Osteocyte (in vitro differentiated cells): ENCODE measurements at regions not wholly inside any gene's neighbourhood (a gene's known extent, or its start where the extent isn't known, plus 50 kb on each side); places are given as distances from the start of the nearest gene placed in this dataset.

Source experiments
- DNase-seq: peaks from one replicate; pipeline ENCODE4 v3.0.0; 2021; ENCODE audit warnings: mixed read lengths; ENCODE audit not compliant: unreplicated experiment; ENCODE audit errors: extremely low spot score
- H3K27ac Mint-ChIP-seq: one replicate; pipeline ENCODE4 v1.8.0; 2021; ENCODE audit warnings: mild to moderate bottlenecking, mixed read lengths; ENCODE audit not compliant: unreplicated experiment
- H3K27me3 Mint-ChIP-seq: one replicate; pipeline ENCODE4 v1.8.0; 2021; ENCODE audit warnings: mixed read lengths; ENCODE audit not compliant: unreplicated experiment
- H3K36me3 Mint-ChIP-seq: one replicate; pipeline ENCODE4 v1.8.0; 2021; ENCODE audit warnings: mixed read lengths; ENCODE audit not compliant: unreplicated experiment
- H3K4me1 Mint-ChIP-seq: one replicate; pipeline ENCODE4 v1.8.0; 2021; ENCODE audit warnings: mixed read lengths; ENCODE audit not compliant: unreplicated experiment
- H3K4me3 Mint-ChIP-seq: one replicate; pipeline ENCODE4 v1.8.0; 2021; ENCODE audit warnings: mild to moderate bottlenecking, moderate library complexity, mixed read lengths; ENCODE audit not compliant: unreplicated experiment
- H3K9me3 Mint-ChIP-seq: one replicate; pipeline ENCODE4 v1.8.0; 2021; ENCODE audit warnings: mixed read lengths; ENCODE audit not compliant: unreplicated experiment
- TF ChIP-seq, protein P1 (sequence below): fragments of 200-600 bp; sonication (generic); IDR thresholded peaks from 2 replicates; pipeline ENCODE4 v1.5.0; 2021; ENCODE audit warnings: antibody characterized with exemption, mild to moderate bottlenecking, moderate library complexity

DNA sequence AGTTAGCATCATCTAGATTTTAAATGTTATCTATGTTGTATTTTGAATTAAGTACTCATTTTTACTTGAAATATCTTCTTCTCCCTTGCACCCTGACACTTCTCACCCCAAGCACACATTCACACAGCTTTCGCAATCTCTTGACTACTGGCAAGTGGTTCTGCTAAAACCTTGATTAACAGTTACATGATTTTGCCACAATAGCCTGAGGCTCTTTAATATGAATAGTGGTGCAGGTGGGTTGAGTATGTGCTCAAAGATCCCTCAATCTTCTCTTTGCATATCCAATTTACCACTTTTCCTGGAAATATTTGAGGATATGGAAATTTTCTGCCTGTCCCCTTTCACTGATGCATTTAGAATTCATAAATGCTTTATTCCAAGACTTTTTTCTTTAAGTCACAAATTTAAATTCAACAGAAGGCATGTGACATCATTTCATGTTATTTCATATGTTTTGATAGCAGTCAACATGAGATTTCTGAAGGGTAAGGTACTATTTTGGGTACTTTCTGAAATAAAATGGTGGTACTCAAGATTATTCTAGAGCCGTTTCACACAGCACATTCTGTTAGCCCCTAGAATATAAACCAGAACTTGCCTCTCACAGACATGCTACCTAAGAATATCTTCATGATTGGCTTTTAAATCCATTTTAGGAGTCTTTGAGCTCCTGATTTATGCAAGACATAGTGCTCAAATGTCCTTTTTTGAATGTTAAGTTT, 339.7 kb downstream of the RPRM start:
- Mint-ChIP-seq H3K9me3 (peaks cover 7% of the 10 kb centered on the region), H3K4me1 (no peaks in the 10 kb centered on the region), H3K4me3 (no peak overlapping the region), H3K27ac (no peak overlapping the region), H3K36me3 (no peaks in the 10 kb centered on the region), H3K27me3 (no peaks in the 10 kb centered on the region)
- no peak for DNase-seq
- TF ChIP-seq, protein P1, sequence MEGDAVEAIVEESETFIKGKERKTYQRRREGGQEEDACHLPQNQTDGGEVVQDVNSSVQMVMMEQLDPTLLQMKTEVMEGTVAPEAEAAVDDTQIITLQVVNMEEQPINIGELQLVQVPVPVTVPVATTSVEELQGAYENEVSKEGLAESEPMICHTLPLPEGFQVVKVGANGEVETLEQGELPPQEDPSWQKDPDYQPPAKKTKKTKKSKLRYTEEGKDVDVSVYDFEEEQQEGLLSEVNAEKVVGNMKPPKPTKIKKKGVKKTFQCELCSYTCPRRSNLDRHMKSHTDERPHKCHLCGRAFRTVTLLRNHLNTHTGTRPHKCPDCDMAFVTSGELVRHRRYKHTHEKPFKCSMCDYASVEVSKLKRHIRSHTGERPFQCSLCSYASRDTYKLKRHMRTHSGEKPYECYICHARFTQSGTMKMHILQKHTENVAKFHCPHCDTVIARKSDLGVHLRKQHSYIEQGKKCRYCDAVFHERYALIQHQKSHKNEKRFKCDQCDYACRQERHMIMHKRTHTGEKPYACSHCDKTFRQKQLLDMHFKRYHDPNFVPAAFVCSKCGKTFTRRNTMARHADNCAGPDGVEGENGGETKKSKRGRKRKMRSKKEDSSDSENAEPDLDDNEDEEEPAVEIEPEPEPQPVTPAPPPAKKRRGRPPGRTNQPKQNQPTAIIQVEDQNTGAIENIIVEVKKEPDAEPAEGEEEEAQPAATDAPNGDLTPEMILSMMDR = no peak

DNA sequence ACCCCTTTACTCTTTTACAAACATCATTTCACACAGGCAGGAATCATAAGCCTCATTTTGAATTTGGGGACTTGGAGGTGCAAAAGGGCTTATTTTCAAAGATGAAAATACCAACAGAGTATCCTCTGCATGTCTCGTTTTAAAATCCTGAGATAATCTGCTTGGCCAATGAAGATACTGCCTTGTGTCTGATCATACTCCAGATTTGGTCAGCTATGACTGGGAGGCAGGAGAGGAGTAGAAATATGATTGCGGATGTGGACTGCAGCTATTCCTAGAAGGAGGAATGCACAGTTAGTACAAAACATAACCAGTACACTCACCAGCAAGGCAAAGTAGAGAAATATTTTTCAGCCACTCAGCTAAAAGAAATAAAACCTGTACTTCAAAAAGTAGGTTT, 342.3 kb downstream of the RPRM start:
- Mint-ChIP-seq H3K27ac (no peak overlapping the region), H3K27me3 (no peaks in the 10 kb centered on the region), H3K4me1 (no peaks in the 10 kb centered on the region), H3K4me3 (no peak overlapping the region), H3K36me3 (no peaks in the 10 kb centered on the region), H3K9me3 (peaks cover 3% of the 10 kb centered on the region)
- DNase-seq = no peak
- TF ChIP-seq, protein P1 = no peak

DNA sequence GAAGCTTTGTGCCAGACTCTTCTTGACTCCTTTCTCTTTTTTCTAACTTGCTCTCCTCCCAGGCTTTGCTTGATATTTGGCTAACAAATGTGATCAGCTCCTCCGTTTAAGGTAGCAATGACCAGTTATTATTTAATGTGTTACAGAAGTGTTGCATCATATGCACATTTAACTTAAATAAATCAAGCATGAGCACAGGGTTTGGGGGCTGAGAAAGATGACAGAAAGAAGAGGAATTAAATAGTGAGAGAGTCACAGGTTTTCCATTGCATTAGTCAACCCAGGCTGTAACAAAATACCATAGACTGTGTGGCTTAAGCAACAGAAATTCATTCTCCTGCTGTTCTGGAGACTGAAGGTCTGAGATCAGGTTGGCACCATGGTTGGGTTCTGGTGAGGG, 343.8 kb downstream of the RPRM start:
- DNase-seq = no peak
- Mint-ChIP-seq H3K27me3 (no peaks in the 10 kb centered on the region), H3K9me3 (peaks cover 3% of the 10 kb centered on the region), H3K4me3 (no peak overlapping the region), H3K4me1 (no peaks in the 10 kb centered on the region), H3K27ac (no peak overlapping the region), H3K36me3 (no peaks in the 10 kb centered on the region)
- TF ChIP-seq, protein P1 = no peak

DNA sequence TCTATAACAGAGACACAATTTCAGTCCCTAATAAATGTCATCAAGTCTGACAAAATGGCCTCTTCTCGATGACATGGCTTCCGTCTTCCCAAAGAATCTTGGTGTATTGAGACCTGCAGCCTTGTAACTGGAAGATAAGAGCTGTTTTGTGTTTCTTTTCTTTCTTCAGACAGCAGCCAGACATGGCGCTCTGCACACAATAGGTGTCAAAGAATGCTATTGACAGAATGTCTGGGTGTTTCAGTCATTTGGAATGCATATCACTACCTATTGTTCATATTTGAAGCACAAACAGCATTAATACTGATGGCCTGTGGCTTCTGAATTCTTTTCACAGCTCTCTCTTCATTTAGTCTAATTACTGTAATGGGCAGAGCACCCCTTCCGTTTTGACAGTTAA, 344.8 kb downstream of the RPRM start:
- H3K4me1 Mint-ChIP-seq = no peaks in the 10 kb centered on the region
- TF ChIP-seq, protein P1 = no peak

DNA sequence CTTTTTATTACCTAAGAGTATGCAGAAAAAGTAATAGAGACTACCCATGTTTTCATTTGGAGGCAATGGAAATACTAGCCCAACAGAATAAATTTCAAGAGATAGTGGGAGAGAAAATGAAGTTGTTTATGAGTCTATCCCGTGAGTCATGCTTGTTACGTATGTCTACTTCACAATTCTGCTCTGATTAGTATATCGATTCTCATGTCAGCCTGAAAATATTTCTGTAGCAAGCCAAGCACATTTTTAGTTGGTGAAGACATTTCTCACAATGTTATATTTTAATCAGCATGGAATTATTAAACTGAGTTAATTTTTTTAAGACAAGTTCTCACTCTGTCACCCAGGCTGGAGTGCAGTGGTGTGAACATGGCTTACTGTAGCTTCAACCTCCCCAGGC, 346.1 kb downstream of the RPRM start:
- DNase-seq = no peak
- Mint-ChIP-seq H3K27me3 (no peaks in the 10 kb centered on the region), H3K4me1 (no peaks in the 10 kb centered on the region), H3K27ac (no peak overlapping the region), H3K4me3 (no peak overlapping the region), H3K36me3 (no peaks in the 10 kb centered on the region), H3K9me3 (peaks cover 10% of the 10 kb centered on the region)
- TF ChIP-seq, protein P1 = no peak

More for the DNA sequence above, 344.8 kb downstream of the RPRM start:
- no peak overlapping the region for H3K27ac Mint-ChIP-seq
- H3K4me3 Mint-ChIP-seq = no peak overlapping the region
- DNase-seq = no peak
- no peaks in the 10 kb centered on the region for H3K27me3 Mint-ChIP-seq
- no peaks in the 10 kb centered on the region for H3K36me3 Mint-ChIP-seq
- peaks cover 3% of the 10 kb centered on the region for H3K9me3 Mint-ChIP-seq
